ENCODE measurements at regions not wholly inside any gene's neighbourhood (a gene's known extent, or its start where the extent isn't known, plus 50 kb on each side); places are given as distances from the start of the nearest gene placed in this dataset.

DNA sequence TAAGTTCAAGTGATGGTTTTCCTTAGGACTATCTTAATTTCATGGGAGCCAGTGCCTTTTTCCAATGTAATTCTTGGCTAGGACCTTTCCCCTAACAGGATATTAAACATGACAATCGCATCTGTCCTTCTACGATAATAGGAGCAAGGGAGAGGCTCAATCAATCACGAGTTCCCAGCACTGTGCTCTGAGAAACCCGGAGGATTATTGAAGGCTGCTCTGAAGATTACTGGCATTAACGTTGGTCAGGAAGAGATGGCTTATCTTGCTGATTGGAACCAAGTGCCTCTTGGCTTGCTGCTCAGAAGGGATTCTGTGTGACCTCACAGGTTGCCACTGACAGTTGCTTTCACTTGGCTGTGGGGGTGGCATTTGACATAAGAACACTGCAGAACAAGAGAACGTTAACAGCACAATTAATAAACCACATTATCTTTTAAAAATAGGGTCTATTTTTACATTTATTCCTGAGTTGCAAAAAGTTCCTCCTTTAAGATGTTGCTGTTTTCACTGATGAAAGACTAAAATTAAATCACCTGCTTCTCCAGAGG is 252.1 kb upstream of the TAC1 start:
- no peak for DNase-seq
- Histone ChIP-seq H3K9me3 (ENCODE audit: low read length) (no peaks in the 10 kb centered on the region), H4K20me1 (ENCODE audit: insufficient read depth, low read depth, low read length) (no peaks in the 10 kb centered on the region)

DNA sequence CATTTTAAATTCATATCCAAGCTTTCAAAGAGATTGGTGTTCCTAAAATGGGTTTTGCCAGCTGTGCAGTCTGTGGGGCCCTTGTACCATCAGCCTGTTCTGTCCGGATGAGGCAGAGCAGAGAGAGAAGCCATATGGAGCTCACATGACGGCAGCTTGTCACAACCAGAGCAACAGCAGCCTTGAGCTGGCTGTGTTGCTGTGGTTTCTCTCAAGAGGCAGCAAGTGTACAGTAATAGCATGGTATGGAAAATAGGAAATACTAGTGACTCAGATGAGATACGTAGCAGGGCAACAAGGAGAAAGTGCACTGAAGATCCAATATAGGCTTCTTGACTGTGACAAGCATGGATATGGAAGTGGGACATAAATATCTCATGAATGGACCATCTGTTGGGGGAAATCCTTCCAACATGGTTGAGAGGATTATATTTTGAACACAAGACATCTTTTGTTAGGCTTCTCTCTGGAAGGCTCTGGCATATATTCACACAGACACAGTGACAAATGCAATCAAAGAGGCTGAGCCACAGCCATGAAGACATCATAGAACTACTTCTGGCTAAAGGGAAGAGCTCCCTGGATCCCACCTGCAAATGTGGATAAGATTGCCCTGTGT is 251.0 kb upstream of the TAC1 start:
- no peaks in the 10 kb centered on the region for H3K27me3 ChIP-seq (ENCODE audit: low read length)

More for the DNA sequence above, 252.1 kb upstream of the TAC1 start:
- no peak overlapping the region for H2AFZ ChIP-seq (ENCODE audit: low read length)
- H3K9me2 ChIP-seq (replicated peaks; ENCODE audit: insufficient read depth, low read length), result no peaks in the 10 kb centered on the region
- no peaks in the 10 kb centered on the region for H3K36me3 ChIP-seq (ENCODE audit: insufficient read depth, low read length)
- no peak overlapping the region for H3K4me3 ChIP-seq (ENCODE audit: low read length)
- no peak overlapping the region for H3K27ac ChIP-seq (ENCODE audit: low read length)
- H3K79me2 ChIP-seq (ENCODE audit: low read length), result no peaks in the 10 kb centered on the region
- H3K27me3 ChIP-seq (ENCODE audit: low read length), result no peaks in the 10 kb centered on the region
- H3K4me1 ChIP-seq (ENCODE audit: low read length), result no peaks in the 10 kb centered on the region
- no peak overlapping the region for H3K4me2 ChIP-seq (ENCODE audit: low read depth, low read length, poor library complexity, severe bottlenecking)
- H3K9ac ChIP-seq (ENCODE audit: low read length), result no peak overlapping the region

DNA sequence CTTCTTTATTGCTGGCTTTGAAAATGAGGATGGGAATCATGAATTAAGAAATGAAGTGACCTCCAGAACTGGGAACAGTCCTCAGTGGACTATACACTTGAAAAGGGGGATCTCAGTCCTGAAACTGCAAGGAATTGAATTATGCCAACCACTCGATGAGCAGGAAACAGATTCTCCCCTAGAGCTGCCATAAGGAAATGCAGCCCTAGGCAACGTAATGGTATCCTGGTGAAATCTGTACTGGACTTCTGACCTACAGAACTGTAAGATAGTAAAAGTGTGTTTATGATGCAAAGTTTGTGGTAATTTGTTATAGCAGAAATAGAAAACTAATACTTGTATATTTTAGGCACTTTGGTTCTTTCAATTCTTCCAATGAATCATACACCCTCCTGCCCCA is 236.4 kb upstream of the TAC1 start:
- Histone ChIP-seq H3K9me3 (ENCODE audit: low read length) (no peaks in the 10 kb centered on the region), H3K36me3 (ENCODE audit: insufficient read depth, low read length) (no peaks in the 10 kb centered on the region), H3K79me2 (ENCODE audit: low read length) (no peaks in the 10 kb centered on the region), H3K4me3 (ENCODE audit: low read length) (no peak overlapping the region), H3K27ac (ENCODE audit: low read length) (no peak overlapping the region), H3K9ac (ENCODE audit: low read length) (no peak overlapping the region), H3K27me3 (ENCODE audit: low read length) (no peaks in the 10 kb centered on the region), H3K4me1 (ENCODE audit: low read length) (no peaks in the 10 kb centered on the region), H2AFZ (ENCODE audit: low read length) (no peak overlapping the region; the same call in 1 of the 2 replicates), H4K20me1 (ENCODE audit: insufficient read depth, low read depth, low read length) (no peaks in the 10 kb centered on the region), H3K4me2 (ENCODE audit: low read depth, low read length, poor library complexity, severe bottlenecking) (no peak overlapping the region), H3K9me2 (replicated peaks; ENCODE audit: insufficient read depth, low read length) (no peaks in the 10 kb centered on the region)
- no peak for DNase-seq

More for the DNA sequence above, 251.0 kb upstream of the TAC1 start:
- Histone ChIP-seq H3K4me3 (ENCODE audit: low read length) (no peak overlapping the region), H3K79me2 (ENCODE audit: low read length) (no peaks in the 10 kb centered on the region), H3K9ac (ENCODE audit: low read length) (no peak overlapping the region), H3K36me3 (ENCODE audit: insufficient read depth, low read length) (no peaks in the 10 kb centered on the region), H3K9me3 (ENCODE audit: low read length) (no peaks in the 10 kb centered on the region), H2AFZ (ENCODE audit: low read length) (no peak overlapping the region), H3K4me2 (ENCODE audit: low read depth, low read length, poor library complexity, severe bottlenecking) (no peak overlapping the region), H3K9me2 (replicated peaks; ENCODE audit: insufficient read depth, low read length) (no peaks in the 10 kb centered on the region), H4K20me1 (ENCODE audit: insufficient read depth, low read depth, low read length) (no peaks in the 10 kb centered on the region), H3K4me1 (ENCODE audit: low read length) (no peaks in the 10 kb centered on the region), H3K27ac (ENCODE audit: low read length) (no peak overlapping the region)
- no peak for DNase-seq

DNA sequence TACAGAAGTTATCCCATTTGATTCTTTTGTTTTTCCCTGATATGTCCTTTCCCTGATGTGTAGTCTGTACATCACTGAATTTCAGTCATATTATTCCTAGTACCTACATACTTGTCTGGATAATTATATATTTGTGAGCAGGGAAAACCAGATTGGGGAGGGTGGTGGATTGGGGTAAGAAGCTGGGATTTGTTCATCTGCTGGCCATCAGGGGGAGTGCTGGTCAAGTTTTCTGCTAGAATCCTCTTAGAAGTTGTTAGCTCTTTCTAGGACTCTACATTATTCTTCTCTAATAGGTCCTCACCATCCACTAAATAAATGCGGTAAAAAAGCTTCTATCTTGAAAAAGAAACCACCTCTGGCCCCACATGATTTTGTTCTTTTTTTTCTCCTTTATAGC is 232.7 kb upstream of the TAC1 start:
- Histone ChIP-seq H2AFZ (ENCODE audit: low read length) (no peak overlapping the region), H3K4me1 (ENCODE audit: low read length) (no peaks in the 10 kb centered on the region), H3K36me3 (ENCODE audit: insufficient read depth, low read length) (no peaks in the 10 kb centered on the region), H3K9me2 (replicated peaks; ENCODE audit: insufficient read depth, low read length) (no peaks in the 10 kb centered on the region), H3K27ac (ENCODE audit: low read length) (no peak overlapping the region), H3K4me2 (ENCODE audit: low read depth, low read length, poor library complexity, severe bottlenecking) (no peak overlapping the region), H3K79me2 (ENCODE audit: low read length) (no peaks in the 10 kb centered on the region), H3K4me3 (ENCODE audit: low read length) (no peak overlapping the region), H3K9ac (ENCODE audit: low read length) (no peak overlapping the region), H3K27me3 (ENCODE audit: low read length) (no peaks in the 10 kb centered on the region), H4K20me1 (ENCODE audit: insufficient read depth, low read depth, low read length) (no peaks in the 10 kb centered on the region), H3K9me3 (ENCODE audit: low read length) (no peaks in the 10 kb centered on the region)
- DNase-seq, result peak; percentile 71

DNA sequence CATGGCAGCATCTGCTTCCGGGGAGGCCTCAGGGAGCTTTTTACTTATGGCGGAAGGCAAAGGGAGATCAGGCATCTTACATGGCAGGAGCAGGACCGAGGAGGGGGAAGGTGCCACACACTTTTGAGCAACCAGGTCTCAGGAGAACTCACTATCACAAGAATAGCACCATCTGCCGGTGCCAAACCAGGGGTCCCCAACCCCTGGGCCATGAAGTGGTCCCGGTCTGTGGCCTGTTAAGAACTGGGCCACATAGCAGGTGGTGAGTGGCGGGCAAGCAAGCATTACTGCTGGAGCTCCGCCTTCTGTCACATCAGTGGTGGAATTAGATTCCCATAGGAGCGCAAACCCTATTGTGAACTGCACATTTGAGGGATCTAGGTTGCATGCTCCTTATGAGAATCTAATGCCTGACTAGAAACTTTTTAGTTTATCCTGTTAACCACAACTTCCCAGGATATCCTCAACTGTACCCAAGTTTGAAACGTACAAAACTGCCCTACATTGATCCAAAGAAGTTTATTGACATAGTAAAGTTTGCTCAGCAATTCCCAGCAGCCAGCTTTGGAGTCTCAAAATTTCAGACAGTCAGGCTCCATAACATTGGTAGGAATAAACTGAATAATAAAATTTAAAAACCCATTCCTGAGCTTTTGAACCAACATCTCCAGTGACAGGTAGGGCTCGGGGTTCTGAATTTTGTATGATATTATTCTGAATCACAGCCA is 228.4 kb upstream of the TAC1 start:
- Histone ChIP-seq H3K9ac (ENCODE audit: low read length) (no peak overlapping the region), H3K36me3 (ENCODE audit: insufficient read depth, low read length) (no peaks in the 10 kb centered on the region), H3K4me3 (ENCODE audit: low read length) (no peak overlapping the region), H3K9me3 (ENCODE audit: low read length) (no peaks in the 10 kb centered on the region), H3K27me3 (ENCODE audit: low read length) (no peaks in the 10 kb centered on the region), H3K9me2 (replicated peaks; ENCODE audit: insufficient read depth, low read length) (no peaks in the 10 kb centered on the region), H3K79me2 (ENCODE audit: low read length) (no peaks in the 10 kb centered on the region), H3K27ac (ENCODE audit: low read length) (no peak overlapping the region), H3K4me2 (ENCODE audit: low read depth, low read length, poor library complexity, severe bottlenecking) (no peak overlapping the region), H3K4me1 (ENCODE audit: low read length) (no peaks in the 10 kb centered on the region), H2AFZ (ENCODE audit: low read length) (no peak overlapping the region), H4K20me1 (ENCODE audit: insufficient read depth, low read depth, low read length) (no peaks in the 10 kb centered on the region)
- DNase-seq, result no peak

DNA sequence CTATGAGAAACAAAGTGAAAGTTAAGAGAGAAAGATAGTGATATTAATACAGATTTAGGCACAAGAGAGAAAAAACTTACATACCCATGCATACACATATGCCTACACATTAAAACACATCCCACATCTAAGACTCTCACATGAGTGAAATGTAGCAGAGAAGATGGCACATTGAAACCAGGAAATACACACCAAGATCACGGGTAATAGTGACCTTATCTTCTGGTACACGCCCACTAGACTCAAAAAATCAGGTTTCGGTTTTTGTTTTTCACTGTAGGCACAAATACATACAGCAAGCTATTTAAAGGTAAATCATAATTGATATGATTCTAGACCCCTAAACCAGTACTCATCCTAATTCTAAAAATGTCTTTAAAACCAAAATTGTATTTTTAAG is 225.2 kb upstream of the TAC1 start:
- Histone ChIP-seq H3K9me3 (ENCODE audit: low read length) (no peaks in the 10 kb centered on the region), H3K4me1 (ENCODE audit: low read length) (no peaks in the 10 kb centered on the region), H3K4me2 (ENCODE audit: low read depth, low read length, poor library complexity, severe bottlenecking) (no peak overlapping the region), H3K36me3 (ENCODE audit: insufficient read depth, low read length) (no peaks in the 10 kb centered on the region), H3K27ac (ENCODE audit: low read length) (no peak overlapping the region), H4K20me1 (ENCODE audit: insufficient read depth, low read depth, low read length) (no peaks in the 10 kb centered on the region), H3K9me2 (replicated peaks; ENCODE audit: insufficient read depth, low read length) (no peaks in the 10 kb centered on the region), H3K4me3 (ENCODE audit: low read length) (no peak overlapping the region), H3K27me3 (ENCODE audit: low read length) (no peaks in the 10 kb centered on the region), H2AFZ (ENCODE audit: low read length) (no peak overlapping the region), H3K9ac (ENCODE audit: low read length) (no peak overlapping the region), H3K79me2 (ENCODE audit: low read length) (no peaks in the 10 kb centered on the region)
- DNase-seq, result no peak

DNA sequence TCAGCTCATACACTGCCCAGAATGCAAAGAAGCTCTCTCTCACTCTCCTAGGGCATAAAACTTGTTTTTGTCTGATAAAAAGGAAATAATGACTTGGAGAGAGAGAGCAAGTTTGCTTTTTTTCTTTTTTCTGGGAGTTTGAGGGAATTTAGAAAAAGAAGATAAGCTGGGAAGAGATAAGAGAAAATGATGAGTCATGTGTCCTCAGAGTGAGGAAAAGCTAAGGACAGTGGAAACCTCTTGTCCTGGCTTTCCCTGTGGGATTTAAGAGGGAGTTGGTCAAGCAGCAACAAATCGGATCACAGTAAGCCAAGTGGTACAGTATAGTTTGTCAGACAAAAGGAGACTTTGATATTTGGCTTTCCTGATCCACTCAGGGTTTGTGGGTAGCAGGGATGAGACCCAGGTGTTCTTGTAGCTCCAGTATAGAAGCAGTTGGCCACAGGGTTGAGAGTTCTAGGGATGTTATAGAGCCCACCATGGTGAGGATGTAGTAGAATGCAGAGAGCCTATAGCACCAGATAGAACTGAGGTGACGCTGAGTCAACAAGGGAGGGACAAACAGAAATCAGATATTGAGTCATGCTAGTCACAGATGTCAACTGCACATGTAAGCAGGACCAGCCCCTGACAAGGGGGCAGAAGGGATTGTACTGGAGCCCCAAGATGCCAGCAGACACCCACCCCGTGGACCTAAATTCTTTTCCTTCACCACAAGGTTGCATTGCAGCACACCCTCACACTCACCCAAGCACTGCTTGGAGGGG is 219.3 kb upstream of the TAC1 start:
- H3K9me2 ChIP-seq (replicated peaks; ENCODE audit: insufficient read depth, low read length), result no peaks in the 10 kb centered on the region
- no peak overlapping the region for H3K4me2 ChIP-seq (ENCODE audit: low read depth, low read length, poor library complexity, severe bottlenecking)
- no peaks in the 10 kb centered on the region for H3K36me3 ChIP-seq (ENCODE audit: insufficient read depth, low read length)
- DNase-seq, result no peak
- H3K4me3 ChIP-seq (ENCODE audit: low read length), result no peak overlapping the region
- H3K27ac ChIP-seq (ENCODE audit: low read length), result no peak overlapping the region
- H3K9ac ChIP-seq (ENCODE audit: low read length), result no peak overlapping the region
- no peaks in the 10 kb centered on the region for H3K9me3 ChIP-seq (ENCODE audit: low read length)
- no peak overlapping the region for H2AFZ ChIP-seq (ENCODE audit: low read length)
- H4K20me1 ChIP-seq (ENCODE audit: insufficient read depth, low read depth, low read length), result no peaks in the 10 kb centered on the region
- H3K27me3 ChIP-seq (ENCODE audit: low read length), result no peaks in the 10 kb centered on the region
- H3K4me1 ChIP-seq (ENCODE audit: low read length), result no peaks in the 10 kb centered on the region; the same call in 1 of the 2 replicates
- no peaks in the 10 kb centered on the region for H3K79me2 ChIP-seq (ENCODE audit: low read length)

DNA sequence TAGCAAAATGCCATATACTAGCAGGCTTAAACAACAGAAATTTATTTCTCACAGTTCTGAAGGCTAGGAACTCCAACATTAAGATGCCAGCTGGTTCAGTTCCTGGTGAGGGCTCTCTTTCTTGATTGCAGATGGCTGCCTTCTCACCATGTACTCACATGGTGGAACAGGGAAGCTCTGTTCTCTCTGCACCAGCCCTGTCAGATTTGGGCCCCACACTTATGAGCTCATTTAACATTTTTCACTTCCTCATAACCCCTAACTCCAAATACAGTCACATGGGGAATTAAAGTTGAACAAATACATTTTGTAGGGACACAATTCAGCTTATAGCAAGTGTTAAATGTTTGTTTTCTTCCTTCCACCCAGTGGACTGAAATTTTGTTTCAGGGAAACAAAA is 218.6 kb upstream of the TAC1 start:
- Histone ChIP-seq H3K27me3 (ENCODE audit: low read length) (no peaks in the 10 kb centered on the region), H3K9me2 (replicated peaks; ENCODE audit: insufficient read depth, low read length) (no peaks in the 10 kb centered on the region), H3K79me2 (ENCODE audit: low read length) (no peaks in the 10 kb centered on the region), H3K9ac (ENCODE audit: low read length) (no peak overlapping the region), H3K4me1 (ENCODE audit: low read length) (no peaks in the 10 kb centered on the region; the same call in 1 of the 2 replicates), H3K27ac (ENCODE audit: low read length) (no peak overlapping the region), H2AFZ (ENCODE audit: low read length) (no peak overlapping the region), H3K36me3 (ENCODE audit: insufficient read depth, low read length) (no peaks in the 10 kb centered on the region), H4K20me1 (ENCODE audit: insufficient read depth, low read depth, low read length) (no peaks in the 10 kb centered on the region), H3K4me3 (ENCODE audit: low read length) (no peak overlapping the region), H3K9me3 (ENCODE audit: low read length) (no peaks in the 10 kb centered on the region), H3K4me2 (ENCODE audit: low read depth, low read length, poor library complexity, severe bottlenecking) (no peak overlapping the region)
- DNase-seq, result peak; percentile 56
